Kidney epithelial cell (primary cell): ENCODE measurements at regions not wholly inside any gene's neighbourhood (a gene's known extent, or its start where the extent isn't known, plus 50 kb on each side); places are given as distances from the start of the nearest gene placed in this dataset.
"Not testable (repeated sequence)": the region's sequence is repeated elsewhere in the genome, so short reads cannot be mapped to it uniquely, and the experiment has no call there.

Source experiments
- DNase-seq: peaks from one replicate; pipeline ENCODE4 v3.0.0-alpha.2; 2010; ENCODE audit warnings: low read depth
- H3K27me3 ChIP-seq: 2 replicates; pipeline ENCODE4 v1.6.0; 2011; ENCODE audit warnings: low read length; ENCODE audit not compliant: control insufficient read depth, insufficient read depth
- H3K36me3 ChIP-seq: 2 replicates; pipeline ENCODE4 v1.5.1; 2011; ENCODE audit warnings: low read length; ENCODE audit not compliant: control insufficient read depth, insufficient read depth
- H3K4me3 ChIP-seq: 2 replicates; pipeline ENCODE4 v1.5.1; 2011; ENCODE audit warnings: low read depth, mild to moderate bottlenecking, control low read depth, low read length
- TF ChIP-seq, protein P1 (sequence below): IDR thresholded peaks from 2 replicates; pipeline ENCODE4 v1.5.1; 2011; ENCODE audit warnings: mild to moderate bottlenecking, moderate library complexity, low read length, control low read depth, inconsistent platforms; ENCODE audit not compliant: insufficient read depth, poor library complexity, severe bottlenecking

DNA sequence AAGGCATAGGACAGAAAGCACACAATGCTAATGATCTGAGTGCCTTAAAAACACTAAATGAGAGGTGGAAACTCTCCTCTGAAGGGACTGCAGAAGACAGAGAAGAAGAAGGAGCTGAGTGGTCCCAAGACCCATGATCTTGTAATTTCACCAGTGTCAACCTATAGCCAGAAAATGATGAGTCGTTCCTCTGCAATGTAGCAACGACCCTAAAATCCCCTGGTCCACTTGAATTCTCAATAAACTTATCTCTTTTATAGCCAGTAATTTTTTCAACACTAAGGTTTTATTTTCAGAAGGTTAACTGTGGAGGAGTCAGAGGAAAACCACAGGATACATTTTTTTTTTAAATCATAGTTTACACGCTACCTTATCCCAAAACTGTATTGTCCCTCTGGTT is 490.6 kb upstream of the MARCKS start:
- DNase-seq, result no peak
- TF ChIP-seq, protein P1, sequence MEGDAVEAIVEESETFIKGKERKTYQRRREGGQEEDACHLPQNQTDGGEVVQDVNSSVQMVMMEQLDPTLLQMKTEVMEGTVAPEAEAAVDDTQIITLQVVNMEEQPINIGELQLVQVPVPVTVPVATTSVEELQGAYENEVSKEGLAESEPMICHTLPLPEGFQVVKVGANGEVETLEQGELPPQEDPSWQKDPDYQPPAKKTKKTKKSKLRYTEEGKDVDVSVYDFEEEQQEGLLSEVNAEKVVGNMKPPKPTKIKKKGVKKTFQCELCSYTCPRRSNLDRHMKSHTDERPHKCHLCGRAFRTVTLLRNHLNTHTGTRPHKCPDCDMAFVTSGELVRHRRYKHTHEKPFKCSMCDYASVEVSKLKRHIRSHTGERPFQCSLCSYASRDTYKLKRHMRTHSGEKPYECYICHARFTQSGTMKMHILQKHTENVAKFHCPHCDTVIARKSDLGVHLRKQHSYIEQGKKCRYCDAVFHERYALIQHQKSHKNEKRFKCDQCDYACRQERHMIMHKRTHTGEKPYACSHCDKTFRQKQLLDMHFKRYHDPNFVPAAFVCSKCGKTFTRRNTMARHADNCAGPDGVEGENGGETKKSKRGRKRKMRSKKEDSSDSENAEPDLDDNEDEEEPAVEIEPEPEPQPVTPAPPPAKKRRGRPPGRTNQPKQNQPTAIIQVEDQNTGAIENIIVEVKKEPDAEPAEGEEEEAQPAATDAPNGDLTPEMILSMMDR, result no peak

DNA sequence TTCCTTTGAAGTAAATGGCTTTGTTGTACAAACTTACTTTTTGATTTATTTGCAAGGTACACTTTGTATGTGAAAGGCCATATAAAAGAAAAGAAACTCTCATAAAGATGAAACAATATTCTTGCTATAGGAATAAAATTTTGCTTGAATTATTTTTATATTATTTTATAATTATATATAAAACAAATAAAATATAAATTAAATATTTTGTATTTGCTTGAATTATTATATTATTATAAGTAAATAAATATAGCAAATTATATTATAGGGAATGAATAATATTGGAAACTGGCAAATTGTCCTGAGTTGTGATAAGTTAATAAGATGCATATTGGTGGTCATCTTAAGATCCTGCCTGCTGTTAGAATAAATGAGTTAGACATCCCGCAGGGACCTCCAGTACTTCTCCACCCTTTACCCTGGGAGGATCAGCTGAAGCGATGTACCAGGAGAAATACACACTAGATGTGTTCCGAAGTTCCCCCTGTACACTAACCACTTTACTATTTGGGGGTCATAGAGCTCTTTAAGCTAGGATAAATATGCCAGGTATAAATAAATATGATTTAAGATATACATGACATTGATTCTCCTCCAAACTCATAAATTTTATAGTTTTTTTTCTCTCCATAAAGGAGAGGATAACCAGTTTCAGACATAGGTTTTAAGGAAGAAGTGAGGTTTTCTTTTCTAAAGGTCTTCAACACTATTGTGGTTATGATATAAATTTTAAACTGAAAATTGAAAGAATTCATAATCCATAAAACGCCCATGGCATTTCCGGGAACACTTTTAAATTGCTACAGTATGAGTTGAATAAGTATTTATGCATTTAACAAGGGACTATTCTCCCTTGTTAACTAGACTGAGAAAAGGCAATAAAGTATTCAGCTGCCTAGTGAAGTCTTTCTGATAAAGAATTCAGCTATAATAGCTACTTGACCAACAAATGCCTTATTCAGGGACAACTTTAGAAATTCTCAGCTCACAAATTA is 486.3 kb upstream of the MARCKS start:
- DNase-seq, result no peak
- Histone ChIP-seq H3K4me3 (no peak overlapping the region), H3K36me3 (no peaks in the 10 kb centered on the region), H3K27me3 (no peaks in the 10 kb centered on the region)
- TF ChIP-seq, protein P1, result no peak

More for the DNA sequence above, 490.6 kb upstream of the MARCKS start:
- no peak overlapping the region for H3K4me3 ChIP-seq
- no peaks in the 10 kb centered on the region for H3K27me3 ChIP-seq
- H3K36me3 ChIP-seq, result no peaks in the 10 kb centered on the region

DNA sequence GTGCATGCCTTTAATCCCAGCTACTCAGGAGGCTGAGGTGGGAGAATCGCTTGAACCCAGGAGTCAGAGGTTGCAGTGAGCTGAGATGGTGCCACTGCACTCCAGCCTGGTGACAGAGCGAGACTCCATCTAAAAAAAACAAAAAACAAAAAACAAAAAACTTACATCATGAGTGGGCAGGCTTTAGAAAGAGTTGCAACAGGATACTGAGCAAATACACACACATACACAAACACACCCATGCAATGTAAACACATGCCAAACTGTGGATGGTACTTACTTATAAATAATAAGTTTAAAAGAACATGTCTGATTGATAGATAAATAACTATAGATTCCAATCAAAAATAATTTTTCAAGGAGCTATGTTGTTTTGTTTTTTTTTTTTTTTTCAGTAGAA is 481.7 kb upstream of the MARCKS start:
- H3K27me3 ChIP-seq, DNase-seq, H3K36me3 ChIP-seq, H3K4me3 ChIP-seq: not testable (repeated sequence)

DNA sequence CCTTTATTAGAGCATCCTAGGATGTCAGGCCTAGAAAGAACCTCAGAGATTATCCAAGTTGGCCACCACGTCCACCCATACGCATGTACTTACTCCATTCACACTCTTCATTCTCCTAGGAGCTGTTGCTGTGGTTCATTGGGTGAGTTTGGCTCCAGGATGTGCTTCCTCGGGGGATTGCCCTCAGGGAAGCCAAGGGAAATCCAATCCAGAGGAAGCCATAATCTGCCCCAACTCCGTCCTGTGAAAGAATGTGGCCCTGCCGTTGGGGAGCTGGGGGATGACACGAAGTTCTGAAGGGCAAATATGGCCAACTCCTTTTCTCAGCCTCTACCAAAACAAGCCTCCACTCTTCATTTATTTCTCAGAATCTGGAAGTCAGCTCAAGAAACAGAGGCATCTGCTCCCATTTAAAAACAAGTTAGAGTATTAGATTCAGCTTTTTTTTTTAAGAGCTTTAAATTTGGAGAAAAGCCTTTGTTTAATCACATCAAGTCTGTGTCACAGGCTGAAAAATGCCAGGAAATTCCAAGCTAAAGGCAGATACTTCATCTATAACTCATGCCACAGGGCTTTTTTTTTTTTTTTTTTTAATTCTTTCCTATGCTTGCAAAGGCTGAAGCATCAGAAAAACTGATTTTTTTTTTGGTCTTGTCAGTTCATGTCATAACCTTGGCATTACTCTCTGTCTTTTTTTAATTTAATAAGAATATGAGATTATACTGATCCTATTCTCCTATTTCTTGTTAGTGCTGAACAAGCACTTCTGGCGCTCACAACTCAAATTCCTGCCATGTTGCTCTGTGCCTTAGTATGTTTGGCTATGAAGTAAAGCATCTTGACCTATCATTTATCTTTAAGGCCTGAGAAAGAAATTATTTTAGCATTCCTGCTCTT is 480.9 kb upstream of the MARCKS start:
- Histone ChIP-seq H3K36me3 (no peaks in the 10 kb centered on the region), H3K27me3 (no peaks in the 10 kb centered on the region), H3K4me3 (no peak overlapping the region)
- no peak for DNase-seq
- TF ChIP-seq, protein P1, result no peak

DNA sequence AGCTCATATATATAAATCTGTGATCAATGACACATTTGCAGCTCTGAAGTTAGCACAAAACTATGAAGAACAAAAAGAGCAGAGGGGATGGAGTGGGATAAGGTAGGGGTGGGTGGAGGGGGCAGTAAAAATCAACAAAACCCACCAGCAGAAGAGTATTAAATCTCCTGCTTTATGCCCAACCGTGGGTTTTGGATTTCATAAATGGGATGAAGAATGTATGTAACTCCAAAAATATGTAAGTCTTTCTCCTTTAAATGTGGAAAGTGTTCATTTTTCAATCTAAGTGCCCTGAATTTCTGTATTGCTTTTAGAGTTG is 480.3 kb upstream of the MARCKS start:
- H3K27me3 ChIP-seq, result no peaks in the 10 kb centered on the region
- TF ChIP-seq, protein P1, result no peak
- DNase-seq, result no peak
- no peaks in the 10 kb centered on the region for H3K36me3 ChIP-seq
- H3K4me3 ChIP-seq, result no peak overlapping the region

DNA sequence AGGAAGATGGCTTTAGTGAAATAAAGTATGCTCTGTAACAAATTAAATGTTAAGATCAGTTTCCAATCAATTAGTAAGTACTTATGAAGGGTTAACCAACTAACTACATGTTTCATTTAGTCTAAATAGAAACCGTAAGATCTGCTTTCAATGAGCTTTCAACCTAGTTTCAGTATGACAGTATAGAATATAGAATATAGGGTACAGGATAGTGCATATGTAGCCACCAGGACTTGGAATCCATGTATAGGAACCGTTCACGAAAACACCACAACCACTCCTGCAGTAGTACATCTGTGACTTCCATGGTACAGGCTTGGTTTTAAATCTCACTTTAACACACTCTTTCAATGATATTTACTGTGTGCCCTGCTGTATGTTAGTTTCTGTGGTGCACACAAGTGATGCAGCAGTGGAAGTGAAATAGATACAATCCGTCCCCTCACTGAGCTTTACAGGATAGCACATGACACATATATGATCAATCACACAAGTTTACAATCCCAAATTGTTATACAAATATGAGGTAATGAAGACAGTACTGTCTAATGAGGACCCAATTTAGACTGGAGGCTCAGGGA is 479.7 kb upstream of the MARCKS start:
- Histone ChIP-seq H3K27me3 (no peaks in the 10 kb centered on the region), H3K4me3 (no peak overlapping the region), H3K36me3 (no peaks in the 10 kb centered on the region)
- no peak for DNase-seq
- TF ChIP-seq, protein P1, result no peak
